ENCODE measurements at regions not wholly inside any gene's neighbourhood (a gene's known extent, or its start where the extent isn't known, plus 50 kb on each side); places are given as distances from the start of the nearest gene placed in this dataset.

GRCh38 chr17:36825521-36825920 lies 111.8 kb upstream of the LHX1 start:
- ChIA-PET CTCF (no interaction called here), POLR2A (no interaction called here)
- 92% methylated on average over 4 of the region's 8 CpGs for WGBS (ENCODE audit: insufficient coverage)
- no peak for ATAC-seq (ENCODE audit: low read depth)
- Histone ChIP-seq H2AFZ (ENCODE audit: insufficient read depth, low read depth, low read length, poor library complexity, severe bottlenecking) (no peak overlapping the region), H3K79me2 (ENCODE audit: control insufficient read depth, insufficient read depth, low read length) (no peaks in the 10 kb centered on the region), H3K4me2 (replicated peaks; ENCODE audit: low read depth, low read length, poor library complexity, severe bottlenecking) (no peak overlapping the region), H3K4me1 (ENCODE audit: control insufficient read depth in 2 of 2, insufficient read depth in 2 of 2, low read length in 2 of 2) (no peaks in the 10 kb centered on the region), H3K36me3 (replicated peaks in 1 of 2; ENCODE audit: control extremely low read depth in 1 of 2, control insufficient read depth in 1 of 2, extremely low read depth in 1 of 2, insufficient read depth in 2 of 2, low read length in 1 of 2) (no peaks in the 10 kb centered on the region), H3K27ac (ENCODE audit: low read length in 2 of 2) (no peak overlapping the region), H4K20me1 (ENCODE audit: control insufficient read depth, insufficient read depth, low read length, poor library complexity, severe bottlenecking) (no peaks in the 10 kb centered on the region), H3K9ac (ENCODE audit: low read length) (no peak overlapping the region), H3K4me3 (ENCODE audit: control extremely low read depth in 1 of 5, extremely low read depth in 1 of 5, insufficient read depth in 1 of 5, low read depth in 2 of 5, low read length in 4 of 5) (no peak overlapping the region), H3K27me3 (replicated peaks in 1 of 4; ENCODE audit: control extremely low read depth in 1 of 4, control insufficient read depth in 3 of 4, insufficient read depth in 4 of 4, low read length in 3 of 4) (peaks cover 0 to 28% (median 10%) of the 10 kb centered on the region in 4 experiments), H3K9me3 (ENCODE audit: control extremely low read depth in 1 of 3, control insufficient read depth in 2 of 3, insufficient read depth in 1 of 3, low read length in 2 of 3) (no peaks in the 10 kb centered on the region)
- no peak for DNase-seq
- Mint-ChIP-seq H3K27me3 (peaks cover 55% of the 10 kb centered on the region), H3K9me3 (ENCODE audit: insufficient read depth) (no peaks in the 10 kb centered on the region), H3K4me3 (no peak overlapping the region), H3K27ac (no peak overlapping the region), H3K4me1 (no peaks in the 10 kb centered on the region)
- intact Hi-C loops (cut with micrococcal nuclease): no loop called here
- TF ChIP-seq, protein P1, sequence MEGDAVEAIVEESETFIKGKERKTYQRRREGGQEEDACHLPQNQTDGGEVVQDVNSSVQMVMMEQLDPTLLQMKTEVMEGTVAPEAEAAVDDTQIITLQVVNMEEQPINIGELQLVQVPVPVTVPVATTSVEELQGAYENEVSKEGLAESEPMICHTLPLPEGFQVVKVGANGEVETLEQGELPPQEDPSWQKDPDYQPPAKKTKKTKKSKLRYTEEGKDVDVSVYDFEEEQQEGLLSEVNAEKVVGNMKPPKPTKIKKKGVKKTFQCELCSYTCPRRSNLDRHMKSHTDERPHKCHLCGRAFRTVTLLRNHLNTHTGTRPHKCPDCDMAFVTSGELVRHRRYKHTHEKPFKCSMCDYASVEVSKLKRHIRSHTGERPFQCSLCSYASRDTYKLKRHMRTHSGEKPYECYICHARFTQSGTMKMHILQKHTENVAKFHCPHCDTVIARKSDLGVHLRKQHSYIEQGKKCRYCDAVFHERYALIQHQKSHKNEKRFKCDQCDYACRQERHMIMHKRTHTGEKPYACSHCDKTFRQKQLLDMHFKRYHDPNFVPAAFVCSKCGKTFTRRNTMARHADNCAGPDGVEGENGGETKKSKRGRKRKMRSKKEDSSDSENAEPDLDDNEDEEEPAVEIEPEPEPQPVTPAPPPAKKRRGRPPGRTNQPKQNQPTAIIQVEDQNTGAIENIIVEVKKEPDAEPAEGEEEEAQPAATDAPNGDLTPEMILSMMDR (IDR thresholded peaks at IDR 0.05): no peak
- no peak for TF ChIP-seq EZH2 (IDR thresholded peaks at IDR 0.05; ENCODE audit: borderline replicate concordance, insufficient read depth, low read depth, low read length, poor library complexity, severe bottlenecking)

DNA sequence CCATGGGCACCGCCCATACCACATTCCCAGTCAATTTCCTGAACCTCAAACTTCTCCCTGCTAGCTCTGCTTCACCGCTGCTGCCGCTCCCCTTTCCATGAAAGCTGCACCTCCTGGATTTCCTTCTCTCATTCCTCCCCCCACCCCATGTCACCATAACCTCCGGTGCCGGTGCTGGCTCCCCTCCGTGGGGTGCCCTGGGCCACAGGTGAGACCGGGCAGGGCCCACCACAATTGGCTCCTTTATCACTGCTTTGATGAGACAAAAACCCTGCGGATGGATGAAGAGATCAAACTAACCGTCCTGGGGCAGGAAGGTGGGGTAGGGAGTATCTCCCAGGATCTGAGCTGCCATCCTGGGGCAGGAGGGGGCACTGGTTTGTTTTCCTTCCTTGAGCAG lies 111.3 kb upstream of the LHX1 start:
- no peaks in the 10 kb centered on the region for H3K9me3 Mint-ChIP-seq (ENCODE audit: insufficient read depth)
- H3K4me1 ChIP-seq (ENCODE audit: control insufficient read depth in 2 of 2, insufficient read depth in 2 of 2, low read length in 2 of 2): no peaks in the 10 kb centered on the region
- H3K27ac ChIP-seq (ENCODE audit: low read length in 2 of 2): no peak overlapping the region
- no peak overlapping the region for H3K4me3 ChIP-seq (ENCODE audit: control extremely low read depth in 1 of 5, extremely low read depth in 1 of 5, insufficient read depth in 1 of 5, low read depth in 2 of 5, low read length in 4 of 5)
- H3K9ac ChIP-seq (ENCODE audit: low read length): no peak overlapping the region
- H3K36me3 ChIP-seq (replicated peaks in 1 of 2; ENCODE audit: control extremely low read depth in 1 of 2, control insufficient read depth in 1 of 2, extremely low read depth in 1 of 2, insufficient read depth in 2 of 2, low read length in 1 of 2): no peaks in the 10 kb centered on the region
- no peaks in the 10 kb centered on the region for H4K20me1 ChIP-seq (ENCODE audit: control insufficient read depth, insufficient read depth, low read length, poor library complexity, severe bottlenecking)
- peaks cover 51% of the 10 kb centered on the region for H3K27me3 Mint-ChIP-seq
- WGBS (ENCODE audit: insufficient coverage): 54% methylated on average over 5 of the region's 9 CpGs
- no peak overlapping the region for H3K27ac Mint-ChIP-seq
- no peaks in the 10 kb centered on the region for H3K4me1 Mint-ChIP-seq
- no peak overlapping the region for H3K4me2 ChIP-seq (replicated peaks; ENCODE audit: low read depth, low read length, poor library complexity, severe bottlenecking)
- no peak overlapping the region for H2AFZ ChIP-seq (ENCODE audit: insufficient read depth, low read depth, low read length, poor library complexity, severe bottlenecking)
- CTCF ChIA-PET: no interaction called here
- H3K4me3 Mint-ChIP-seq: no peak overlapping the region
- H3K9me3 ChIP-seq (ENCODE audit: control extremely low read depth in 1 of 3, control insufficient read depth in 2 of 3, insufficient read depth in 1 of 3, low read length in 2 of 3): no peaks in the 10 kb centered on the region
- H3K27me3 ChIP-seq (replicated peaks in 1 of 4; ENCODE audit: control extremely low read depth in 1 of 4, control insufficient read depth in 3 of 4, insufficient read depth in 4 of 4, low read length in 3 of 4): peaks cover 0 to 26% (median 10%) of the 10 kb centered on the region in 4 experiments
- no peak for ATAC-seq (ENCODE audit: low read depth)
- intact Hi-C loops (cut with micrococcal nuclease): no loop called here
- TF ChIP-seq EZH2 (IDR thresholded peaks at IDR 0.05; ENCODE audit: borderline replicate concordance, insufficient read depth, low read depth, low read length, poor library complexity, severe bottlenecking): no peak
- TF ChIP-seq, protein P1 (IDR thresholded peaks at IDR 0.05): no peak
- POLR2A ChIA-PET: no interaction called here
- DNase-seq: no peak
- H3K79me2 ChIP-seq (ENCODE audit: control insufficient read depth, insufficient read depth, low read length): no peaks in the 10 kb centered on the region

Measured in B cell (primary cell).